H9 (cell line): ENCODE measurements at regions not wholly inside any gene's neighbourhood (a gene's known extent, or its start where the extent isn't known, plus 50 kb on each side); places are given as distances from the start of the nearest gene placed in this dataset.

Experiments used
- DNase-seq: peaks from one replicate; pipeline ENCODE4 v3.0.0-alpha.2; 2017
- H2AFZ ChIP-seq: one replicate; pipeline ENCODE4 v1.6.1; 2013; ENCODE audit warnings: mild to moderate bottlenecking, low read length, control low read depth, moderate library complexity
- H2AK5ac ChIP-seq: 2 replicates; pipeline ENCODE4 v1.6.1; 2013; ENCODE audit warnings: low read length, control low read depth, mixed read lengths; ENCODE audit not compliant: insufficient read length
- H2BK120ac ChIP-seq: one replicate; pipeline ENCODE4 v1.6.1; 2013; ENCODE audit warnings: low read depth, mild to moderate bottlenecking, low read length, control low read depth, inconsistent platforms; ENCODE audit not compliant: poor library complexity, severe bottlenecking
- H2BK12ac ChIP-seq: 2 replicates; pipeline ENCODE4 v1.6.1; 2013; ENCODE audit warnings: low read length, control low read depth, mixed read lengths, low read depth; ENCODE audit not compliant: insufficient read length
- H2BK15ac ChIP-seq: 2 replicates; pipeline ENCODE4 v1.6.1; 2013; ENCODE audit warnings: low read depth, low read length, control low read depth
- H2BK20ac ChIP-seq: one replicate; pipeline ENCODE4 v1.6.1; 2013; ENCODE audit warnings: low read depth, mild to moderate bottlenecking, low read length, control low read depth, inconsistent platforms; ENCODE audit not compliant: poor library complexity, severe bottlenecking
- H2BK5ac ChIP-seq: 2 replicates; pipeline ENCODE4 v1.6.1; 2013; ENCODE audit warnings: low read length, control low read depth, mixed read lengths; ENCODE audit not compliant: insufficient read length
- H3K14ac ChIP-seq: 2 replicates; pipeline ENCODE4 v1.6.1; 2013; ENCODE audit warnings: low read length, control low read depth; ENCODE audit not compliant: insufficient read depth
- H3K18ac ChIP-seq: 2 replicates; pipeline ENCODE4 v1.6.1; 2013; ENCODE audit warnings: low read depth, mild to moderate bottlenecking, mixed read lengths, low read length, control low read depth; ENCODE audit not compliant: insufficient read length
- H3K23ac ChIP-seq: 2 replicates; pipeline ENCODE4 v1.6.1; 2013; ENCODE audit warnings: low read length, control low read depth, mixed read lengths, low read depth; ENCODE audit not compliant: insufficient read length
- H3K23me2 ChIP-seq: 2 replicates; pipeline ENCODE4 v1.6.1; 2013; ENCODE audit warnings: low read depth, mild to moderate bottlenecking, mixed read lengths, low read length, control low read depth; ENCODE audit not compliant: insufficient read length, poor library complexity, severe bottlenecking
- H3K27ac ChIP-seq: 2 replicates; pipeline ENCODE4 v1.5.1; 2013; ENCODE audit warnings: low read length, control low read depth, mixed read lengths, low read depth; ENCODE audit not compliant: insufficient read length
- H3K27me3 ChIP-seq: 2 replicates; pipeline ENCODE4 v1.6.1; 2013; ENCODE audit warnings: low read length, control low read depth, inconsistent platforms; ENCODE audit not compliant: insufficient read depth
- H3K4ac ChIP-seq: 2 replicates; pipeline ENCODE4 v1.6.1; 2013; ENCODE audit warnings: low read depth, mild to moderate bottlenecking, control low read depth, inconsistent platforms, low read length, moderate library complexity
- H3K4me1 ChIP-seq: 2 replicates; pipeline ENCODE4 v1.6.1; 2013; ENCODE audit warnings: low read length, control low read depth, inconsistent platforms; ENCODE audit not compliant: insufficient read depth
- H3K4me2 ChIP-seq: 2 replicates; pipeline ENCODE4 v1.6.1; 2013; ENCODE audit warnings: low read length, control low read depth, mixed read lengths; ENCODE audit not compliant: insufficient read length, insufficient read depth
- H3K56ac ChIP-seq: 2 replicates; pipeline ENCODE4 v1.6.1; 2013; ENCODE audit warnings: low read depth, mild to moderate bottlenecking, mixed read lengths, low read length, control low read depth; ENCODE audit not compliant: insufficient read length
- H3K79me1 ChIP-seq: 2 replicates; pipeline ENCODE4 v1.6.1; 2013; ENCODE audit warnings: low read depth, mild to moderate bottlenecking, moderate library complexity, low read length, control low read depth, inconsistent platforms; ENCODE audit not compliant: insufficient read depth, poor library complexity, severe bottlenecking
- H3K79me2 ChIP-seq: 2 replicates; pipeline ENCODE4 v1.6.1; 2013; ENCODE audit warnings: low read length, control low read depth, inconsistent platforms; ENCODE audit not compliant: insufficient read depth
- H3K9ac ChIP-seq: 2 replicates; pipeline ENCODE4 v1.6.1; 2013; ENCODE audit warnings: low read length, control low read depth, mixed read lengths; ENCODE audit not compliant: insufficient read length; ENCODE audit errors: extremely low read depth
- H3K9me3 ChIP-seq: one replicate; pipeline ENCODE4 v1.6.1; 2013; ENCODE audit warnings: low read depth, low read length, inconsistent platforms; ENCODE audit not compliant: control insufficient read depth
- H3T11ph ChIP-seq: one replicate; pipeline ENCODE4 v1.6.1; 2013; ENCODE audit warnings: mild to moderate bottlenecking, low read length, control low read depth, inconsistent platforms
- H4K20me1 ChIP-seq: one replicate; pipeline ENCODE4 v1.6.1; 2013; ENCODE audit not compliant: control insufficient read depth, insufficient read length, insufficient read depth
- H4K5ac ChIP-seq: 2 replicates; pipeline ENCODE4 v1.6.1; 2013; ENCODE audit warnings: low read depth, mild to moderate bottlenecking, mixed read lengths, low read length, control low read depth; ENCODE audit not compliant: insufficient read length
- H4K8ac ChIP-seq: replicated peaks from 2 replicates; pipeline ENCODE4 v1.6.1; 2013; ENCODE audit warnings: low read length, control low read depth, mixed read lengths, low read depth; ENCODE audit not compliant: insufficient read length
- H4K91ac ChIP-seq: 2 replicates; pipeline ENCODE4 v1.6.1; 2013; ENCODE audit warnings: low read depth, mild to moderate bottlenecking, moderate library complexity, mixed read lengths, low read length, control low read depth; ENCODE audit not compliant: insufficient read length
- H3K27ac Mint-ChIP-seq, 3 experiments: 2 replicates in 2 of 3; 3 replicates in 1 of 3; pipeline ENCODE4 v1.8.0; 2020 to 2021; ENCODE audit warnings: mixed read lengths in 3 of 3, mild to moderate bottlenecking in 1 of 3, moderate library complexity in 1 of 3
- H3K27me3 Mint-ChIP-seq: 2 replicates; pipeline ENCODE4 v1.8.0; 2021; ENCODE audit warnings: low read depth, mild to moderate bottlenecking, moderate library complexity, mixed read lengths
- H3K36me3 Mint-ChIP-seq, 3 experiments: 2 replicates in 2 of 3; 3 replicates in 1 of 3; pipeline ENCODE4 v1.8.0; 2020 to 2021; ENCODE audit warnings: low read depth in 3 of 3, mixed read lengths in 3 of 3; ENCODE audit not compliant: insufficient read depth in 1 of 3
- H3K4me1 Mint-ChIP-seq, 2 experiments: 2 replicates each; pipeline ENCODE4 v1.8.0; 2020; ENCODE audit warnings: mixed read lengths in 2 of 2
- H3K4me3 Mint-ChIP-seq, 2 experiments: 2 replicates in 1 of 2; 3 replicates in 1 of 2; pipeline ENCODE4 v1.8.0; 2020 to 2021; ENCODE audit warnings: mild to moderate bottlenecking in 2 of 2, mixed read lengths in 2 of 2, moderate library complexity in 1 of 2
- H3K9me3 Mint-ChIP-seq, 2 experiments: 2 replicates in 1 of 2; 3 replicates in 1 of 2; pipeline ENCODE4 v1.8.0; 2020; ENCODE audit warnings: mild to moderate bottlenecking in 2 of 2, mixed read lengths in 2 of 2, moderate library complexity in 1 of 2
- TF ChIP-seq, protein P1 (sequence below): fragments of 200-600 bp; sonication (generic); conservative IDR thresholded peaks from 3 replicates; pipeline ENCODE4 v1.8.0; 2021; ENCODE audit warnings: antibody characterized with exemption, mild to moderate bottlenecking

DNA sequence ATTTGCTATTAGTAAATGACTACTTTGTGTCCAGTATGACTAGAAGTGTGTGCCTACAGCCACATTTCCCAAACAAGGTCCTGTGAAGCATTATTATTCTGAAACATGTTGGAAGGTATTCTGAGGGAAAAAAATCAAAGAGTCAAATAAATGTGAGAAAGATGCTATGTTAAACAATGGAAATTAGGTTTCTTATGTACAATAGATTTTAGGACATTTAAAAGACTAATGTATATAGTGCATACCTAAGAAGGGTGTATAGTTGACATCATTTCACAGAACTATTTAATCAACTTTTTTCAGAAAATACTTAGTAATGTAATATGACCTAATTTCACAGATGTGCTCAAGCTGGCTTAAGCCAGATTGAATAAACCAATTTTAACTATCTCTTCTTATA, 582.5 kb downstream of the USP25 start:
- H3T11ph ChIP-seq = no peak overlapping the region
- no peak overlapping the region for H2BK120ac ChIP-seq
- no peaks in the 10 kb centered on the region for H3K79me1 ChIP-seq
- no peak overlapping the region for H4K91ac ChIP-seq
- H3K56ac ChIP-seq = no peak overlapping the region
- no peaks in the 10 kb centered on the region for H3K27me3 ChIP-seq
- no peaks in the 10 kb centered on the region for H3K23me2 ChIP-seq
- H3K4me2 ChIP-seq = no peak overlapping the region
- no peak for DNase-seq
- H3K4me3 Mint-ChIP-seq = no peak overlapping the region
- H3K14ac ChIP-seq = no peak overlapping the region
- no peak overlapping the region for H3K18ac ChIP-seq
- H3K27ac ChIP-seq = no peak overlapping the region
- no peak overlapping the region for H4K5ac ChIP-seq
- H2BK15ac ChIP-seq = no peak overlapping the region
- no peaks in the 10 kb centered on the region for H3K27me3 Mint-ChIP-seq
- H3K23ac ChIP-seq = no peak overlapping the region
- H2BK5ac ChIP-seq = no peak overlapping the region
- no peaks in the 10 kb centered on the region for H4K20me1 ChIP-seq
- no peak overlapping the region for H2AK5ac ChIP-seq
- H3K4ac ChIP-seq = no peak overlapping the region
- H3K4me1 Mint-ChIP-seq = peaks cover 11 to 13% of the 10 kb centered on the region in 2 experiments
- H2BK12ac ChIP-seq = no peak overlapping the region
- H3K27ac Mint-ChIP-seq = no peak overlapping the region
- no peaks in the 10 kb centered on the region for H3K4me1 ChIP-seq
- no peaks in the 10 kb centered on the region for H3K79me2 ChIP-seq
- no peaks in the 10 kb centered on the region; a peak in 1 of 5 replicates for H3K9me3 Mint-ChIP-seq
- no peak overlapping the region for H2BK20ac ChIP-seq
- H3K9ac ChIP-seq = no peak overlapping the region
- no peak overlapping the region for H4K8ac ChIP-seq
- no peak overlapping the region for H2AFZ ChIP-seq
- H3K9me3 ChIP-seq = no peaks in the 10 kb centered on the region
- TF ChIP-seq, protein P1, sequence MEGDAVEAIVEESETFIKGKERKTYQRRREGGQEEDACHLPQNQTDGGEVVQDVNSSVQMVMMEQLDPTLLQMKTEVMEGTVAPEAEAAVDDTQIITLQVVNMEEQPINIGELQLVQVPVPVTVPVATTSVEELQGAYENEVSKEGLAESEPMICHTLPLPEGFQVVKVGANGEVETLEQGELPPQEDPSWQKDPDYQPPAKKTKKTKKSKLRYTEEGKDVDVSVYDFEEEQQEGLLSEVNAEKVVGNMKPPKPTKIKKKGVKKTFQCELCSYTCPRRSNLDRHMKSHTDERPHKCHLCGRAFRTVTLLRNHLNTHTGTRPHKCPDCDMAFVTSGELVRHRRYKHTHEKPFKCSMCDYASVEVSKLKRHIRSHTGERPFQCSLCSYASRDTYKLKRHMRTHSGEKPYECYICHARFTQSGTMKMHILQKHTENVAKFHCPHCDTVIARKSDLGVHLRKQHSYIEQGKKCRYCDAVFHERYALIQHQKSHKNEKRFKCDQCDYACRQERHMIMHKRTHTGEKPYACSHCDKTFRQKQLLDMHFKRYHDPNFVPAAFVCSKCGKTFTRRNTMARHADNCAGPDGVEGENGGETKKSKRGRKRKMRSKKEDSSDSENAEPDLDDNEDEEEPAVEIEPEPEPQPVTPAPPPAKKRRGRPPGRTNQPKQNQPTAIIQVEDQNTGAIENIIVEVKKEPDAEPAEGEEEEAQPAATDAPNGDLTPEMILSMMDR = no peak
- no peaks in the 10 kb centered on the region for H3K36me3 Mint-ChIP-seq
